IMR-90 (cell line): ENCODE measurements at regions not wholly inside any gene's neighbourhood (a gene's known extent, or its start where the extent isn't known, plus 50 kb on each side); places are given as distances from the start of the nearest gene placed in this dataset.

ENCODE experiments used
- ATAC-seq: fragments of 200-7000 bp; cut with Tn5 transposase; 2 replicates; pipeline ENCODE4 v1.9.1; 2020; ENCODE audit warnings: low read depth, mild to moderate bottlenecking, moderate library complexity
- BruUV-seq: library from RNA; stranded (reverse); fragments of 400-500 nt; replicated peaks from 2 replicates; lab custom pipeline; 2021; lab: Mats Ljungman, UMichigan
- CTCF ChIA-PET: fragments of 300-600 bp; formaldehyde crosslinking; extraction: SDS; loops from one replicate; lab custom pipeline; 2021; ENCODE audit warnings: antibody characterized with exemption; lab: Yijun Ruan, JAX
- POLR2A ChIA-PET: fragments of 300-600 bp; sonication (Branson Sonifier 250); formaldehyde crosslinking; loops from one replicate; lab custom pipeline; 2022; ENCODE audit warnings: antibody characterized with exemption; ENCODE audit not compliant: unreplicated experiment; lab: Charles Lee
- DNase-seq: peaks from one replicate; pipeline ENCODE4 v3.0.0; 2013
- H2AFZ ChIP-seq: replicated peaks from 2 replicates; pipeline ENCODE3; 2013; ENCODE audit warnings: low read length, mild to moderate bottlenecking; ENCODE audit not compliant: poor library complexity
- H2AK5ac ChIP-seq: 2 replicates; pipeline ENCODE4 v1.6.1; 2013; ENCODE audit warnings: low read depth, low read length, inconsistent platforms
- H2AK9ac ChIP-seq: replicated peaks from 2 replicates; pipeline ENCODE3; 2013; ENCODE audit warnings: mild to moderate bottlenecking, low read depth, low read length, moderate library complexity; ENCODE audit not compliant: poor library complexity
- H2BK120ac ChIP-seq: 2 replicates; pipeline ENCODE4 v1.6.1; 2013; ENCODE audit warnings: low read depth, low read length, inconsistent platforms
- H2BK15ac ChIP-seq: 3 replicates; pipeline ENCODE4 v1.6.1; 2013; ENCODE audit warnings: low read depth, low read length, inconsistent platforms
- H2BK20ac ChIP-seq: 2 replicates; pipeline ENCODE4 v1.6.1; 2013; ENCODE audit warnings: low read depth, mild to moderate bottlenecking, inconsistent platforms, low read length, moderate library complexity
- H2BK5ac ChIP-seq: 2 replicates; pipeline ENCODE4 v1.6.1; 2013; ENCODE audit warnings: mild to moderate bottlenecking, low read depth, low read length, inconsistent platforms; ENCODE audit not compliant: poor library complexity, severe bottlenecking
- H3K14ac ChIP-seq: replicated peaks from 2 replicates; pipeline ENCODE4 v1.6.1; 2013; ENCODE audit warnings: low read depth, low read length, inconsistent platforms
- H3K18ac ChIP-seq: 2 replicates; pipeline ENCODE4 v1.6.1; 2013; ENCODE audit warnings: low read depth, low read length, control low read depth
- H3K23ac ChIP-seq: 2 replicates; pipeline ENCODE4 v1.6.1; 2013; ENCODE audit warnings: low read depth, low read length, inconsistent platforms
- H3K27ac ChIP-seq: 2 replicates; pipeline ENCODE4 v1.5.1; 2013; ENCODE audit warnings: mild to moderate bottlenecking, control low read depth, low read length; ENCODE audit not compliant: insufficient read depth
- H3K27me3 ChIP-seq: 2 replicates; pipeline ENCODE4 v1.6.1; 2013; ENCODE audit warnings: low read length; ENCODE audit not compliant: control insufficient read depth, insufficient read depth
- H3K36me3 ChIP-seq: 2 replicates; pipeline ENCODE4 v1.6.1; 2013; ENCODE audit warnings: low read length, mixed read lengths; ENCODE audit not compliant: control insufficient read depth, insufficient read depth
- H3K4ac ChIP-seq: 2 replicates; pipeline ENCODE4 v1.6.1; 2013; ENCODE audit warnings: low read depth, low read length, inconsistent platforms
- H3K4me1 ChIP-seq: 2 replicates; pipeline ENCODE4 v1.6.1; 2013; ENCODE audit warnings: low read length, mixed read lengths; ENCODE audit not compliant: control insufficient read depth, insufficient read depth
- H3K4me2 ChIP-seq: 2 replicates; pipeline ENCODE4 v1.6.1; 2013; ENCODE audit warnings: low read depth, mild to moderate bottlenecking, control low read depth, low read length, moderate library complexity
- H3K4me3 ChIP-seq: 2 replicates; pipeline ENCODE4 v1.5.1; 2013; ENCODE audit warnings: low read depth, mild to moderate bottlenecking, control low read depth, low read length, moderate library complexity; ENCODE audit not compliant: insufficient read depth
- H3K56ac ChIP-seq: 2 replicates; pipeline ENCODE4 v1.6.1; 2013; ENCODE audit warnings: low read length, inconsistent platforms; ENCODE audit not compliant: insufficient read depth; ENCODE audit errors: extremely low read depth
- H3K79me1 ChIP-seq, 2 experiments: 2 replicates each; pipeline ENCODE4 v1.6.1; 2013; ENCODE audit warnings: low read length in 2 of 2, inconsistent platforms in 1 of 2, low read depth in 1 of 2
- H3K9ac ChIP-seq: 2 replicates; pipeline ENCODE4 v1.6.1; 2013; ENCODE audit warnings: low read depth, low read length, control low read depth
- H3K9me1 ChIP-seq: 2 replicates; pipeline ENCODE4 v1.6.1; 2013; ENCODE audit warnings: low read length, inconsistent platforms; ENCODE audit not compliant: insufficient read depth
- H3K9me3 ChIP-seq: 2 replicates; pipeline ENCODE4 v1.6.1; 2013; ENCODE audit warnings: low read length; ENCODE audit not compliant: control insufficient read depth, insufficient read depth
- H4K20me1 ChIP-seq: 2 replicates; pipeline ENCODE4 v1.6.1; 2013; ENCODE audit warnings: low read length, inconsistent platforms; ENCODE audit not compliant: insufficient read depth
- H4K5ac ChIP-seq: 2 replicates; pipeline ENCODE4 v1.6.1; 2013; ENCODE audit warnings: mild to moderate bottlenecking, low read depth, low read length, control low read depth
- H4K8ac ChIP-seq, 2 experiments: 2 replicates each; pipeline ENCODE4 v1.6.1; 2013; ENCODE audit warnings: low read depth in 2 of 2, low read length in 2 of 2, control low read depth in 1 of 2, inconsistent platforms in 1 of 2
- H4K91ac ChIP-seq: 2 replicates; pipeline ENCODE4 v1.6.1; 2013; ENCODE audit warnings: low read depth, low read length, inconsistent platforms; ENCODE audit not compliant: insufficient read depth
- CTCF ChIP-seq: conservative IDR thresholded peaks from 2 replicates; pipeline ENCODE4 v1.5.1; 2012; ENCODE audit warnings: mild to moderate bottlenecking, low read depth, low read length, improper control_type of control experiment
- MXI1 ChIP-seq: IDR thresholded peaks from 2 replicates; pipeline ENCODE4 v1.6.1; 2012; ENCODE audit warnings: low read depth, mild to moderate bottlenecking, low read length, moderate library complexity, borderline replicate concordance
- NFE2L2 ChIP-seq: fragments of 150-350 bp; IDR thresholded peaks from 2 replicates; pipeline ENCODE4 v1.6.1; 2016; ENCODE audit warnings: low read depth, mild to moderate bottlenecking, low read length
- RFX5 ChIP-seq: IDR thresholded peaks from 2 replicates; pipeline ENCODE4 v1.8.0; 2012; ENCODE audit warnings: low read depth, mild to moderate bottlenecking, low read length, moderate library complexity
- WGBS, 2 experiments: methylation state at CpG; one replicate each; pipeline versions ENCODE4 v1.1.5 to v1.1.7; 2013; ENCODE audit warnings: missing lambda C conversion rate in 2 of 2; ENCODE audit not compliant: insufficient read length in 1 of 2; ENCODE audit errors: extremely low coverage in 2 of 2; 5-methylcytosine and 5-hydroxymethylcytosine counted together
- dilution Hi-C: fragments of 300-500 bp; cut with HindIII; formaldehyde crosslinking; loops from one replicate; pipeline ENCODE4 v1.14.3; 2018; ENCODE audit warnings: low sequenced_read_pairs; ENCODE audit not compliant: unreplicated experiment
- in situ Hi-C: fragments of 300-500 bp; cut with MboI; formaldehyde crosslinking; loops from 3 replicates; pipeline ENCODE4 v1.14.3; 2019; ENCODE audit warnings: low sequenced_read_pairs, inconsistent platforms, mixed read lengths
- intact Hi-C: fragments of 100-400 bp; cut with micrococcal nuclease; formaldehyde crosslinking; loops from 2 replicates; pipeline ENCODE4 v1.10.0; 2022

- TF ChIP-seq RFX5, result no peak
Measured at GRCh38 chr18:5049124-5049523, 147.9 kb downstream of the AKAIN1 start (continued).

- Histone ChIP-seq H3K79me1 (no peaks in the 10 kb centered on the region), H3K4ac (no peak overlapping the region), H2BK15ac (no peak overlapping the region), H3K4me1 (no peaks in the 10 kb centered on the region), H3K14ac (no peak overlapping the region), H3K27me3 (no peaks in the 10 kb centered on the region), H3K18ac (no peak overlapping the region), H3K9me3 (peaks cover 12% of the 10 kb centered on the region; the same call in 1 of the 2 replicates), H2AFZ (no peak overlapping the region), H3K36me3 (no peaks in the 10 kb centered on the region), H2BK20ac (no peak overlapping the region), H4K5ac (no peak overlapping the region), H2BK5ac (no peak overlapping the region), H4K8ac (no peak overlapping the region), H2AK5ac (no peak overlapping the region), H4K20me1 (no peaks in the 10 kb centered on the region), H3K4me3 (no peak overlapping the region), H3K23ac (no peak overlapping the region), H3K56ac (no peak overlapping the region), H3K4me2 (no peak overlapping the region), H3K9ac (no peak overlapping the region), H3K9me1 (no peaks in the 10 kb centered on the region), H2BK120ac (no peak overlapping the region), H3K27ac (no peak overlapping the region), H4K91ac (no peak overlapping the region), H2AK9ac (no peak overlapping the region)
- intact Hi-C loops (no loop called here), in situ Hi-C loops (no loop called here), dilution Hi-C loops (no loop called here)
- CTCF ChIA-PET, result no interaction called here
- ATAC-seq, result no peak
- WGBS, 2 experiments, result no CpG with 5 or more reads among the region's 3 CpGs
- POLR2A ChIA-PET, result no interaction called here
- no peak for TF ChIP-seq MXI1
- no peak for TF ChIP-seq CTCF
- no peak for TF ChIP-seq NFE2L2
- no TSS peak for BruUV-seq
- no peak for DNase-seq
Measured at GRCh38 chr18:5040476-5040875, 156.6 kb downstream of the AKAIN1 start.
